Vagina (tissue), 2 donors: ENCODE measurements at regions not wholly inside any gene's neighbourhood (a gene's known extent, or its start where the extent isn't known, plus 50 kb on each side); places are given as distances from the start of the nearest gene placed in this dataset.
"Not testable (repeated sequence)": the region's sequence is repeated elsewhere in the genome, so short reads cannot be mapped to it uniquely, and the experiment has no call there.

Experiments used
- CTCF ChIP-seq, 3 experiments: fragments of 450-650 bp in 2 of 3; fragments of 200-600 bp in 1 of 3; sonication (generic) in 1 of 3; IDR thresholded peaks; one replicate each; pipeline ENCODE4 v1.5.1; 2017 to 2019; ENCODE audit warnings: antibody characterized with exemption in 3 of 3, mild to moderate bottlenecking in 2 of 3, moderate library complexity in 2 of 3
- POLR2A ChIP-seq, 2 donors: fragments of 450-650 bp; IDR thresholded peaks; one replicate each; pipeline ENCODE4 v1.6.1; 2017; ENCODE audit warnings: antibody characterized with exemption in 2 of 2, mild to moderate bottlenecking in 2 of 2, moderate library complexity in 2 of 2
- POLR2AphosphoS5 ChIP-seq, 2 donors: sonication (generic); formaldehyde crosslinking; IDR thresholded peaks; one replicate each; pipeline ENCODE4 v1.9.0; 2017; ENCODE audit warnings: antibody characterized with exemption in 2 of 2, mild to moderate bottlenecking in 2 of 2, low read depth in 1 of 2; ENCODE audit not compliant: insufficient read depth in 1 of 2

- not testable (repeated sequence) for TF ChIP-seq CTCF (IDR thresholded peaks at IDR 0.05); POLR2A (IDR thresholded peaks at IDR 0.05); POLR2AphosphoS5 (IDR thresholded peaks at IDR 0.05; ENCODE audit: insufficient read depth in 1 of 2, low read depth in 1 of 2)
Measured at GRCh38 chr1:121573881-121574504, 389.2 kb downstream of the SRGAP2C start.
